ENCODE measurements at regions not wholly inside any gene's neighbourhood (a gene's known extent, or its start where the extent isn't known, plus 50 kb on each side); places are given as distances from the start of the nearest gene placed in this dataset.

DNA sequence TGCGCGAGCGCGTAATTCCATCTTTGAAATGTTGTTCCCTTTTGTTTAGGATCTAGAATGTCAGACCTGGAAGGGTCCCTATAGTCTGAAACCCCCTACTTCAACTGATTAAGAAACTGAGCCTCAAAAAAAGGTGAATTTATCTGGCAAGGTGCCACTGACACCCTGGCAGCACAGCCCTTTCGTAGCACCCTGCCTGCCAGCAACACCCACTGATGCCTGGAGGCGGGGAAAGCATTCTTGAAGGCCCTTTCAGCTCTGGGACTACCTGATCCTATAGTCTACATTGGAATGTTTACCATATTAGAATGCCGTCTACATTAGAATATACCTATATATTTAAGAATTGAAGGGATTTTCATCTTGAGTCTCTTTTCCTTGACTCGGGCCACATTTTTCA, 542.3 kb downstream of the BUD13 start:
- TF ChIP-seq, protein P1, sequence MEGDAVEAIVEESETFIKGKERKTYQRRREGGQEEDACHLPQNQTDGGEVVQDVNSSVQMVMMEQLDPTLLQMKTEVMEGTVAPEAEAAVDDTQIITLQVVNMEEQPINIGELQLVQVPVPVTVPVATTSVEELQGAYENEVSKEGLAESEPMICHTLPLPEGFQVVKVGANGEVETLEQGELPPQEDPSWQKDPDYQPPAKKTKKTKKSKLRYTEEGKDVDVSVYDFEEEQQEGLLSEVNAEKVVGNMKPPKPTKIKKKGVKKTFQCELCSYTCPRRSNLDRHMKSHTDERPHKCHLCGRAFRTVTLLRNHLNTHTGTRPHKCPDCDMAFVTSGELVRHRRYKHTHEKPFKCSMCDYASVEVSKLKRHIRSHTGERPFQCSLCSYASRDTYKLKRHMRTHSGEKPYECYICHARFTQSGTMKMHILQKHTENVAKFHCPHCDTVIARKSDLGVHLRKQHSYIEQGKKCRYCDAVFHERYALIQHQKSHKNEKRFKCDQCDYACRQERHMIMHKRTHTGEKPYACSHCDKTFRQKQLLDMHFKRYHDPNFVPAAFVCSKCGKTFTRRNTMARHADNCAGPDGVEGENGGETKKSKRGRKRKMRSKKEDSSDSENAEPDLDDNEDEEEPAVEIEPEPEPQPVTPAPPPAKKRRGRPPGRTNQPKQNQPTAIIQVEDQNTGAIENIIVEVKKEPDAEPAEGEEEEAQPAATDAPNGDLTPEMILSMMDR (IDR thresholded peaks at IDR 0.05) = no peak
- no peak for TF ChIP-seq POLR2A (IDR thresholded peaks at IDR 0.05)

Measured in prostate gland (tissue), 2 donors.